Activated gamma-delta T cell treated with anti-CD3 and anti-CD28 coated beads, Interleukin-2, amount 50 U/mL, for 16 hours (primary cell): ENCODE measurements at regions not wholly inside any gene's neighbourhood (a gene's known extent, or its start where the extent isn't known, plus 50 kb on each side); places are given as distances from the start of the nearest gene placed in this dataset.

Experiments
- DNase-seq: peaks from one replicate; pipeline ENCODE4 v3.0.0-alpha.2; 2020; ENCODE audit warnings: low read depth

GRCh38 chr5:61784341-61784740 is 452.3 kb downstream of the ZSWIM6 start:
- no peak for DNase-seq

GRCh38 chr5:61788548-61788947 is 456.5 kb downstream of the ZSWIM6 start:
- DNase-seq: no peak

- DNase-seq: no peak
These were observed 457.9 kb downstream of the ZSWIM6 start for GRCh38 chr5:61790007-61790406.

GRCh38 chr5:61790678-61791077 is 458.6 kb downstream of the ZSWIM6 start:
- no peak for DNase-seq

GRCh38 chr5:61796773-61797172 is 464.7 kb downstream of the ZSWIM6 start:
- DNase-seq: no peak

- no peak for DNase-seq
These were observed 468.4 kb downstream of the ZSWIM6 start for GRCh38 chr5:61800450-61800849.

GRCh38 chr5:61801174-61801573 is 469.1 kb downstream of the ZSWIM6 start:
- DNase-seq: no peak

GRCh38 chr5:61802456-61802855 is 470.4 kb downstream of the ZSWIM6 start:
- no peak for DNase-seq

- no peak for DNase-seq
These were observed 473.0 kb downstream of the ZSWIM6 start for GRCh38 chr5:61805101-61805500.

- DNase-seq: no peak
These were observed 474.5 kb downstream of the ZSWIM6 start for GRCh38 chr5:61806491-61807020.

- no peak for DNase-seq
These were observed 476.0 kb downstream of the ZSWIM6 start for GRCh38 chr5:61808091-61808490.

GRCh38 chr5:61808909-61809308 is 476.9 kb downstream of the ZSWIM6 start:
- no peak for DNase-seq

GRCh38 chr5:61809651-61810050 is 477.6 kb downstream of the ZSWIM6 start:
- no peak for DNase-seq

GRCh38 chr5:61811052-61811451 is 479.0 kb downstream of the ZSWIM6 start:
- DNase-seq: no peak

- DNase-seq: no peak
These were observed 481.3 kb downstream of the ZSWIM6 start for GRCh38 chr5:61813361-61813760.

- no peak for DNase-seq
These were observed 483.3 kb downstream of the ZSWIM6 start for GRCh38 chr5:61815339-61815738.

GRCh38 chr5:61816146-61816545 is 484.1 kb downstream of the ZSWIM6 start:
- DNase-seq: no peak

- DNase-seq: no peak
These were observed 484.8 kb downstream of the ZSWIM6 start for GRCh38 chr5:61816585-61817450.

- no peak for DNase-seq
These were observed 485.6 kb downstream of the ZSWIM6 start for GRCh38 chr5:61817472-61818326.

- DNase-seq: no peak
These were observed 485.2 kb upstream of the KIF2A start for GRCh38 chr5:61820836-61821235.

GRCh38 chr5:61821561-61821960 is 484.4 kb upstream of the KIF2A start:
- no peak for DNase-seq

GRCh38 chr5:61822584-61822983 is 483.4 kb upstream of the KIF2A start:
- no peak for DNase-seq

GRCh38 chr5:61823065-61823464 is 482.9 kb upstream of the KIF2A start:
- DNase-seq: no peak
